Thymus (tissue), 11 donors: ENCODE measurements at regions not wholly inside any gene's neighbourhood (a gene's known extent, or its start where the extent isn't known, plus 50 kb on each side); places are given as distances from the start of the nearest gene placed in this dataset.
A peak's percentile ranks its signal among the peaks of the same experiment; 100 is the strongest.

Source experiments
- DNase-seq, 9 donors: peaks; one replicate each; pipeline ENCODE4 v3.0.0-alpha.2; 2013; ENCODE audit warnings: low spot score in 9 of 9, low read depth in 6 of 9, missing footprints in 1 of 9
- H3K27ac ChIP-seq, 2 donors: one replicate each; pipeline ENCODE4 v1.5.1; 2013; ENCODE audit warnings: control low read depth in 1 of 2, low read depth in 1 of 2, low read length in 1 of 2, mild to moderate bottlenecking in 1 of 2, moderate library complexity in 1 of 2
- H3K27me3 ChIP-seq, 2 donors: one replicate each; pipeline ENCODE4 v1.5.1; 2013; ENCODE audit warnings: low read length in 1 of 2; ENCODE audit not compliant: control insufficient read depth in 2 of 2, insufficient read depth in 1 of 2
- H3K36me3 ChIP-seq, 2 donors: one replicate each; pipeline ENCODE4 v1.5.1; 2013; ENCODE audit warnings: low read length in 1 of 2, mild to moderate bottlenecking in 1 of 2, moderate library complexity in 1 of 2; ENCODE audit not compliant: control insufficient read depth in 2 of 2, insufficient read depth in 2 of 2
- H3K4me1 ChIP-seq, 2 donors: one replicate each; pipeline ENCODE4 v1.5.1; 2013; ENCODE audit warnings: low read length in 2 of 2; ENCODE audit not compliant: control insufficient read depth in 2 of 2, insufficient read depth in 2 of 2
- H3K4me3 ChIP-seq, 2 donors: one replicate each; pipeline ENCODE4 v1.5.1; 2013; ENCODE audit warnings: low read length in 2 of 2, control low read depth in 1 of 2, mild to moderate bottlenecking in 1 of 2
- H3K9me3 ChIP-seq, 2 donors: one replicate each; pipeline ENCODE4 v1.5.1; 2013; ENCODE audit warnings: low read length in 1 of 2, mild to moderate bottlenecking in 1 of 2; ENCODE audit not compliant: control insufficient read depth in 2 of 2, insufficient read depth in 1 of 2
- WGBS: extraction: QIAGEN DNeasy Blood & Tissue Kit; methylation state at CpG from one replicate; pipeline ENCODE4 v1.1.7; 2013; 5-methylcytosine and 5-hydroxymethylcytosine counted together
- donor health status: healthy.

DNA sequence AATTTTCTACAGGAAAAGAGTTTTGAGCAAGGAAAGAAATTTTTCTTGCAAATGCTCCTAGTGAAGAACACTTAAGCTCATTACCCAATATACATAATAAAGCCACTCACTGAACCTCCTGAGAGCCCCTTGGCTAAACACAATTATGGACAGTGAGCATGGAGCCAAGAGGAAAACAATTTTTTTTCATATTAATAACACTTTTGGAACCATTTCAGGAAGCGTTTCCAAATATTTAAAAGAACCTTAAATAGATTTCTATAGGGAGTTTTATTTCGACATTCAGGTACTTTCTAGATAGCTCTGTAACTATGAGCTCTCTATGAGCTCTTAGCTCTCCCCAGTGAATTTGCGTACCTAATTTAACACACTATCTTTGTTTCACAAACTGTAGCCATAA lies 581.1 kb downstream of the ZNF385D start:
- 88% methylated on average over 3 of the region's 3 CpGs for WGBS
- Histone ChIP-seq H3K36me3 (no peaks in the 10 kb centered on the region), H3K27ac (no peak overlapping the region), H3K27me3 (no peaks in the 10 kb centered on the region), H3K9me3 (no peaks in the 10 kb centered on the region), H3K4me3 (no peak overlapping the region), H3K4me1 (no peaks in the 10 kb centered on the region)
- DNase-seq: no peak

DNA sequence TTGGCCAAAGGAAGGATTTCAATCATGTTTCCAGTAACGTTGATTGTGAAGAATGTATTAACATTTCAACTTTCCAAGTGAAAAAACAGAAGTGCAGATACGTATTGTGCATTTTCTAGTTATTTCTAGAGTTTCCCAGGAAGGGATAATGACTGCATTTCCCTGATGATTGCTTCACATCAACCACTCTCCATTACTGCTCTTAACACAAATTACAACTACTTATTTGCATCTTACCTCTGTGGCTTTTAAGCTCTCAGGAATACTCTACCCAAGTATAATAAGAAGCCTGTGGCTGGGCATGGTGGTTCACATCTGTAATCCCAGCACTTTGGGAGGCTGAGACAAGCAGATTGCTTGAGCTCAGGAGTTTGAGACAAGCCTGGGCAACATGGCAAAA lies 582.5 kb downstream of the ZNF385D start:
- Histone ChIP-seq H3K36me3 (no peaks in the 10 kb centered on the region), H3K27me3 (no peaks in the 10 kb centered on the region), H3K27ac (no peak overlapping the region), H3K9me3 (no peaks in the 10 kb centered on the region), H3K4me3 (no peak overlapping the region), H3K4me1 (no peaks in the 10 kb centered on the region)
- WGBS: 82% methylated on average over 2 of the region's 2 CpGs
- DNase-seq: no peak

- 89% methylated on average over 3 of the region's 3 CpGs for WGBS
- H3K9me3 ChIP-seq: no peaks in the 10 kb centered on the region
- H3K36me3 ChIP-seq: no peaks in the 10 kb centered on the region
- no peaks in the 10 kb centered on the region for H3K27me3 ChIP-seq
- no peak overlapping the region for H3K4me3 ChIP-seq
- DNase-seq: no peak
- no peaks in the 10 kb centered on the region for H3K4me1 ChIP-seq
- H3K27ac ChIP-seq: no peak overlapping the region
These were observed 587.1 kb downstream of the ZNF385D start for GRCh38 chr3:21163956-21164355.

DNA sequence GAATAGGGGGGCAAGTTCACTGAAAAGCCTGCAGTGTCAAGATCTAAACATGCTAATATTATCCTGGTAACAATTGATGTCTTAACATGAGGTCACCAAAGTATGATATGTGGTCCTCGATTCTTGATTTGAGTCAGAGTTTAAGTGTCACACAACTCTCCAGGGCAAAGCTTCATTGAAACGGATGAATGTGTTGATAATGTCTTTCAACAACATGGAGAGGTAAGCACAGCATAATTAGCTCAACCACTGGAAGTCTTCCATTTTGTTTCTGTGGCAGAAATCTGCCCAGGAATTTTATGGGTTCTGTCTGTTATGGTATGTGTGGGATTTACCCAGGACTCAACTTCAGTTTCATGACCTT lies 591.5 kb downstream of the ZNF385D start:
- DNase-seq: no peak
- H3K9me3 ChIP-seq: no peaks in the 10 kb centered on the region
- H3K27ac ChIP-seq: no peak overlapping the region
- H3K36me3 ChIP-seq: no peaks in the 10 kb centered on the region
- H3K4me3 ChIP-seq: no peak overlapping the region
- no peaks in the 10 kb centered on the region for H3K27me3 ChIP-seq
- WGBS: 88% methylated on average over 2 of the region's 2 CpGs
- H3K4me1 ChIP-seq: no peaks in the 10 kb centered on the region

GRCh38 chr3:21158861-21159542 lies 592.0 kb downstream of the ZNF385D start:
- Histone ChIP-seq H3K4me1 (no peaks in the 10 kb centered on the region), H3K4me3 (no peak overlapping the region), H3K36me3 (no peaks in the 10 kb centered on the region), H3K27me3 (no peaks in the 10 kb centered on the region), H3K27ac (no peak overlapping the region), H3K9me3 (no peaks in the 10 kb centered on the region)
- 88% methylated on average over 4 of the region's 4 CpGs for WGBS
- no peak for DNase-seq

DNA sequence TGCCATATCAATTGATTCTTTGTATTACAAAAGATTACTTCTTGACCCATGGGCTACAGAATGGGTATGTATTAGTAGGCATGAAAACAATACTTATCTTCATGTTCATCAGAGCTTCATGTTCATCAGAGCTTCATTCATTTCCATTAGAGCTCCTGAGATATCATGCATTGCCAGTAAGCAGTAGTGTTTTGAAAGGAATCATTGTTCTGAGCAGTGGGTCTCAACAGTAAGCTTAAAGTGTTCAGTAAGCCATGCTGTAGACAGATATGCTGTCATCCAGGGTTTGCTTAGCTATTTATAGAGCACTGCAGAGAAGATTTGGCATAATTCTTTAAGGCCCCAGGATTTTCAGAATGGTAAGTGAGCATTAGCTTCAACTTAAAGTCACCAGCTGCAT lies 596.1 kb downstream of the ZNF385D start:
- no peak overlapping the region for H3K4me3 ChIP-seq
- H3K4me1 ChIP-seq: no peaks in the 10 kb centered on the region
- no peaks in the 10 kb centered on the region for H3K36me3 ChIP-seq
- H3K27me3 ChIP-seq: no peaks in the 10 kb centered on the region
- no peaks in the 10 kb centered on the region for H3K9me3 ChIP-seq
- no peak overlapping the region for H3K27ac ChIP-seq
- no peak for DNase-seq

DNA sequence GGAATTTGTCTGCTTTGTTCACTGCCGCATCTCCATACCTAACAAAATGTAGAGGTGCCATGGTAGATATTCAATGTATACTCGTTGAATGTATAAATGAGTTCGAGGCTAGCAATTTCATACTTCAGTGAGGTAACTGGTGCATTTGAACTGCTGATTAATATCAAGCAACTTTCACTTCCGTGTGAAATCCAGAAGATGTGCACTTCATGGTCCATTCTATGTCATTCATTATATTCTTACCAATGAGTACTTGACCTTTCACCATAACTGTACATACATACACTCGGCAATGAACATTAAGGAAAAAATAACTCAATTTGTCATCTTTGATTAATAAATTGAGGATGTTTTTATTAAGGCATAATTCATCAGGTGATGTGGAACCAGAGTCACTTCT lies 598.5 kb downstream of the ZNF385D start:
- Histone ChIP-seq H3K4me3 (no peak overlapping the region), H3K4me1 (no peaks in the 10 kb centered on the region), H3K36me3 (no peaks in the 10 kb centered on the region), H3K9me3 (no peaks in the 10 kb centered on the region), H3K27me3 (no peaks in the 10 kb centered on the region), H3K27ac (no peak overlapping the region)
- DNase-seq: no peak
- 94% methylated on average over 5 of the region's 5 CpGs for WGBS

GRCh38 chr3:21142949-21143348 lies 608.1 kb downstream of the ZNF385D start:
- Histone ChIP-seq H3K36me3 (no peaks in the 10 kb centered on the region), H3K4me3 (no peak overlapping the region), H3K27ac (no peak overlapping the region), H3K27me3 (no peaks in the 10 kb centered on the region), H3K4me1 (no peaks in the 10 kb centered on the region), H3K9me3 (no peaks in the 10 kb centered on the region)
- 95% methylated on average over 3 of the region's 3 CpGs for whole genome bisulfite sequencing
- DNase-seq: peak in 1 of 9 donors; percentile 9

DNA sequence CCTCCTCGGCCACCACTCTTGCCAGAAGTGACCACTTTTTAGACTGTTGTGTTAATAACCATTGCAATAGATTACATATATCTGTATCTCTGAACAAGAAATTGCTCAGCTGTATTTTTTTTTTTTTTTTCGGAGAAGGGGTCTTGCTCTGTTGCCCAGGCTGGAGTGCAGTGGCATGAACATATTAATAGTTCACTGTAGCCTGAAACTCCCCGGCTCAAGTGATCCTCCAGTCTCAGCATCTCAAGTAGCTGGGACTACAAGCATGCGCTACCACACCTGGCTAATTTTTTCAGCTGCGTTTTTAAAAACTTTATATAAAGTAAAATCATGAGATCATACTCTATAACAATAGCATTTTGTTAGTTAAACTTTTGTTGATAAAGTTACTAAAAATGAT lies 609.0 kb downstream of the ZNF385D start:
- Histone ChIP-seq H3K9me3 (no peaks in the 10 kb centered on the region), H3K4me3 (no peak overlapping the region), H3K27me3 (no peaks in the 10 kb centered on the region), H3K36me3 (no peaks in the 10 kb centered on the region), H3K27ac (no peak overlapping the region), H3K4me1 (no peaks in the 10 kb centered on the region)
- 97% methylated on average over 5 of the region's 5 CpGs for WGBS
- DNase-seq: no peak

DNA sequence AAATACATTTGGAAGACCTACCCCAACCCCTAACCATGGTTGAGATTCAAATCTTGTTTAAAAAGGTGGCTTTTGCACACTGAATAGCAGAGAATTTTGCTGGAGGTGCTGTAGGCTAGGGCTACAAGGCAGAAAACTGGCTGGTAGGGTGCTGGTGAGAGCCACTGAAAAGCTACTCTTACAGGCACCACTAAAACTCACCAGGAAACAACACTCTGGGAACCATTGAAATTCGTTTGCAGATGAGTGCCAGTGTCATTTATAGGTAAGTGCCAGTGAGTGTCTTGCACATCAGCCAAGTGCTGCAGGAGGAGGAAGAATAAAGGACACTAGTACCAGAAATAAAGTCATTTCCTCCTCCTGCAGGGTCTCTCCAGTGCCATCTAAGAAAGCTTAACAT lies 610.2 kb downstream of the ZNF385D start:
- Histone ChIP-seq H3K27ac (no peak overlapping the region), H3K27me3 (no peaks in the 10 kb centered on the region), H3K9me3 (no peaks in the 10 kb centered on the region), H3K4me3 (no peak overlapping the region), H3K36me3 (no peaks in the 10 kb centered on the region), H3K4me1 (no peaks in the 10 kb centered on the region)
- WGBS: 18% methylated on average over 1 of the region's 1 CpG
- DNase-seq: no peak
